Left forelimb (tissue), 1 donor: ENCODE measurements at regions not wholly inside any gene's neighbourhood (a gene's known extent, or its start where the extent isn't known, plus 50 kb on each side); places are given as distances from the start of the nearest gene placed in this dataset.

Source experiments
- DNase-seq: peaks from one replicate; pipeline ENCODE4 v3.0.0-alpha.2; 2018; ENCODE audit warnings: low spot score

DNA sequence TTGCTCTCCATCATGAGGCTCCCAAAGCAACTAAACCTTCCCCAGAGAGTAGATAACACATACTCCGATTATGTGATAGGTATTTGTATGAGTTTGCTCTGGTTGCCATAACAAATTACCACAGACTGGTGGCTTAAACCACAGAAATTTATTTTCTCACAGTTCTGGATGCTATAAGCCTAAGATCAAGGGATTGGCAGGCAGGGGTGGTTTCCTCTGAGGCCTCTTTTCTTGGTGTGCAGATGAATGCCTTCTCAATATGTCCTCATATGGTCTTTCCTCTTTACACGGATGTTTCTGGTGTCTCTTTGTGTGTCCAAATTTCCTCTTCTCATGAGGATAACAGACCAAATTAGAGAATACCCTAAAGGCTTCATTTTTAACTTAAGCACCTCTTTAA lies 285.8 kb upstream of the GRIP1 start:
- no peak for DNase-seq

- DNase-seq: no peak
Observed at GRCh38 chr12:66965621-66966020, 286.7 kb upstream of the GRIP1 start.

- no peak for DNase-seq
Observed at GRCh38 chr12:66971816-66972215, 292.9 kb upstream of the GRIP1 start.

- no peak for DNase-seq
Observed at GRCh38 chr12:66976526-66976925, 292.6 kb upstream of the CAND1 start.

GRCh38 chr12:66978802-66979201 lies 290.4 kb upstream of the CAND1 start:
- DNase-seq: no peak

- DNase-seq: no peak
Observed at GRCh38 chr12:66979251-66979650, 289.9 kb upstream of the CAND1 start.

DNA sequence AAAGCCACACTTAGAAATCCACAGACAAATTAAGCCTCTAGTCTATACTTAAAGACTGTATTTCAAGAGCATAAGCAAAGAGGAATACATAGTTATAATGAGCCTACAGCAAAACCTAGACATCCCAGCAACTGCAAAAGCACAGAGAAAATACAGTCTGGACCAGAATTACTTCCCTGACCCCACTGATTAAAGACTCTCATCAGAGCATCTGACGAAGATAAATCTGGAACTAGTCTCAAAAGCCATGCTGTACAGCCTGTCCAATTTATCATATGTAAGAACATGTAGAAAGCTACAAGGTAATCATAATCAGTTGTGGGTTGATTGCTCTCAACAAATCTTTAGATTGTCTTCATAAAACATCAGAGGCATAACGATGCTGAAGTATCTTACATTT lies 285.1 kb upstream of the CAND1 start:
- no peak for DNase-seq

GRCh38 chr12:66984962-66985361 lies 284.2 kb upstream of the CAND1 start:
- no peak for DNase-seq

DNA sequence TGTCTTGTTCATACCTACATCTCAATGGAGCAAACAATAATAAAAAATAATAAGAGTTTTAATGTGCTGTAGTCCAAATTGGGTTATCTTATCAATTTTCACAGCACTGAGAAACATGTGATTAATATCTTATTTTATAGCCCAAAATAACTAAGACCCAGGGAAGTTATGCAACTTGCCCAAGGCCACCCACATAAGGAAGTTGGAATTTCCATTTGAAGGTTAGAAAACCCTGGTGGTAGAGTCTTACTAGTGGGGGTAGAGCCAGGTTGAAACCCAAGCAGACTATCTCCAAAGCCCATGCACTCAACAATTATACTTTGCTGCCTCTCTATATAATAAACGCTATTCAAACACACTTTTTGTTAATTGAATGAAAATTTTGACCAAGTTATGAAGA lies 270.0 kb upstream of the CAND1 start:
- no peak for DNase-seq

DNA sequence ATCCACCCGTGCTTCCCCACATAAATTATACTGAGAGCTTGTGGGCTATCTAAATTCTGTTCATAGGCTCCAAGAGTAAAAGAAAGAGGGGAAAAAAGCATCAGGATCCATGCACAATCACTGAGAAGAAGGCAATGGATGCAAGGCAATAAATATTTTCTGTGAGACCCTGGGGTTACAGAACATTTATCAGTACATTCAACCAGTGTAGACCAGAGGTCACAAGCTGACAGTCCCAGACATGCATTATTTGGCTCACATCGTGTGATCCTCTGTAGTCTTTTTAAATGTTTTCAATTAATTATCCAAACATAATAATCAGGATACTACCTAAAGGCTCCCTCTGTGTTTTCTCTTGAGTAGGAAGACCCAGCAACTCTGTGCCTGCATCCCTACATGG lies 267.9 kb upstream of the CAND1 start:
- DNase-seq: no peak

DNA sequence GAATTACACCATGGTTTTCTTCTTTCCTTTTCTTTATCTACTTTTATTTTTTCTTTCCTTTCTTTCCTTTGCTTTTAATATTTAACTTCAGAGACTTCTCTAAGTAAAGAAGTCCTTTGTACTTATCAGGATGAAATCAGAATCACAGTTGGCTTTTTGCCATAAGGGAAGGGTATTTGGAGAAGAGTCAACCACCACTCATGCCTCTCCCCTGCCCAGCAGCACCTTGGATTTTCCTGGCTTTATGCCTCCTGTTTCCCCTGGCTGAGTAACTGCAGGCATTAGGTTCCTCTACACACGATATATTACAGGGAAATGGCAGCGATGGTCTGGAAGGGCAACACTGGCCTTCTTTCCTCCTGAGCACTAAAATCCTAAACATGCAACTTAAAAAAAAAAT lies 266.4 kb upstream of the CAND1 start:
- DNase-seq: no peak

- no peak for DNase-seq
Observed at GRCh38 chr12:67006610-67007009, 262.5 kb upstream of the CAND1 start.

GRCh38 chr12:67014642-67015041 lies 254.5 kb upstream of the CAND1 start:
- no peak for DNase-seq

GRCh38 chr12:67018105-67018504 lies 251.1 kb upstream of the CAND1 start:
- DNase-seq: no peak

- no peak for DNase-seq
Observed at GRCh38 chr12:67019070-67019469, 250.1 kb upstream of the CAND1 start.

GRCh38 chr12:67025543-67026114 lies 243.5 kb upstream of the CAND1 start:
- no peak for DNase-seq

GRCh38 chr12:67026487-67027246 lies 242.5 kb upstream of the CAND1 start:
- no peak for DNase-seq

DNA sequence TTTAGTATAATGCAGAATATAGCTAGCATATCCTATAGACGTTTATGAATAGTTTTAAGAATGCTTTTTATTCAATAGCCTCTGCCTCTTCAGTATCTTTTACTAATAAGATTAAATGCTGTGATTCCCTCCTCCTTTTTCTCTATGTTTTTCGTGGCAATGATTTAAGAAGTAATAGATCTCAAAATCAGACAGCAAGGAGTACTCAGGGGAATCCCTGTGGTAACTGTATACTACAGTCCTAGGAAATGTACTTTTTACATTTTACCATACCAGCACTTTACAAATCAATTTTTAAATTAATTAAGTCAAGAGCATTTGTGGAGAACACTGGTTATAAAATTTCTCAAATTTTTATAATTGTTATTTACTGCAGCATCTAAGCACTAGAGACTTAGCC lies 240.6 kb upstream of the CAND1 start:
- DNase-seq: no peak

DNA sequence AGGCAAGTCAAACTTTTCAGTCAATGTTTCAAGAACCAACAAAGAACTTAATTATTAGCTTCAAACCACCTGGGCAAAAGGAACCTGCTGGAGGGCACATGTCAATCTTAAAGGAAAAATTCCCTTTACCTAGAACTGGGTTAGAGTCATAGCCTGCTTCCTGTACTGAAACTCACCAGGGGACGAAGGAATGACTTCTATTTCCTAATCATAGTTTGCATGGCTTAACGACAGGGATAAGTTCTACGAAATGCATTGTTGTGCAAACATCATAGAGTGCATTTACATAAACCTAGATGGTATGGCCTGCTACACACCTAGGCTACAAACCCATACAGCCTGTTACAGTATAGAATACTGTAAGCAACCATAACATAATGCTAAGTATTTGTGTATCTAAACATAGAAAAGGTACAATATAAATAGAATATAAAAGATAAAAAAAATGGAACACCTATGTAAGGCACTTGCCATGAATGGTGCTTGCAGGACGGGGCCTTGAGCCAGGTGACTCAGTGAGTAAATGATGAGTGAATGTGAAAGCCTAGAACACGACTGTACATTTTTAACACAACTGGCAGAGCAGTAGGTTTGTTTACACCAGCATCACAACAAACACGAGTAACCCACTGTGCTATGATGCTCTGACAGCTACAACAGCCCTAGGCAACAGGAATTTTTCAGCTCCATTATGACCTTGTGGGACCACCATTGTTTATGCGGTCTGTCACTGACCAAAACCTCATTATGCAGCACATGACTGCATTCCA lies 234.9 kb upstream of the CAND1 start:
- DNase-seq: no peak

DNA sequence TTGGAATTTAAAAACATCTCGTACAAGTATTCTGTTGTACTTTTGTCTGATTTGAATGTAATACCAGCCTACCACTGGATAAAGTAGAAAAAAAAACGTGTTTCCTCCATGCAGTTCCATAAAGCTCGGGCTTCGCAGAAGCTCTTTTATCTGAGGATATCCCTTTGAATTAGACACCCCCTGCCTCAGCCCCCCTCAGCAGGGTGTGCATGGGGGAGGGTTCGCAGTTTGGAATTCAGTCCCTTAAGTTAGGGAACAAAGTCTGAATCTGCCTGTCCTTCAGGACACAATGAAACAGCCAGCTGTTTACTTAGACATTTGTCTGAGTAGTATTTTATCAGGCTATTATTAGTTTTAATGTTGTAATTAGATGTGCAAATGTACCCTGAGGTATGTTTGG lies 234.0 kb upstream of the CAND1 start:
- no peak for DNase-seq

- no peak for DNase-seq
Observed at GRCh38 chr12:67038486-67038885, 230.7 kb upstream of the CAND1 start.

DNA sequence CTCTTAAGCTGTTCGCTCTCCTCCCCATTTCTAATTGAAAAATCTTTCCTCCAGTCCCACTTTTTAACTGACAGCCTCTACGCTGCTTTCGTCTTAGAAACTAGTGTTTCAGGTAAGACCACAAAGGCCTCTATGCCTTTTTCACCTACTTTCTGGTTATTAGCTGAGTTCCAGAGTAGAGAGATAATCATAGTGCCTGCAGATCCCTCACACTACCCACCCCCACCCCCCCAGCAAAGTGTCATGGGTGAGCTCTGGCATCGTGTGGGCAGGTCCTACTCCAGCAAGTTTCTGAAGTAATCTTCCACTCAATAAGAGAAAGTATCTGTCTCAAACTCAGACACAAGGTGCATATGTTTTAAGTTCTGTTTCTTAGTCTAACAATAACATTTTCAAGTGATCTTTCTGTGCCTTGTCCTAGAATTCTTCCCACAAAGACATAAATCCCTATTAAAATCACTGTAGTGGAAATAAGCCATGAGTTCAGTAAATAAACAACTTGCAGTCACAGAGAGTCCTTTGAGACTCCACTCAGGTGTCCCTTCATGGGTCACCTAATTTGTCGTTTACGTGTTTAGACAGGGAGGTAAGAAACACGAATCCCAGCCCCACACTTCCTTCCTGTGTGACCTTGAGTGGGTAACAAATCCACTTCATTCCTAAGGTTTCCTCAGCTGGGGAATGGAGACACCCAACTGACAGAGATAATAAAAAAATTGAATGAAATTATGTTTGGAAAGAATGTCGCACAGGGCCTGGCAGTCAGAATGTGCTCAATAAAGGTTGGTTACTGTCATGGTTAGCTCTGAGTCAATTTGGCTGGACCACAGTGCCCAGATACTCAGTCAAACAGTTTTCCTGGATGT lies 228.9 kb upstream of the CAND1 start:
- no peak for DNase-seq

GRCh38 chr12:67040861-67041137 lies 228.4 kb upstream of the CAND1 start:
- no peak for DNase-seq
